HL-60 (cell line): ENCODE measurements at regions not wholly inside any gene's neighbourhood (a gene's known extent, or its start where the extent isn't known, plus 50 kb on each side); places are given as distances from the start of the nearest gene placed in this dataset.

Experiments used
- CTCF ChIP-seq: IDR thresholded peaks from one replicate; pipeline ENCODE4 v1.5.1; 2011; ENCODE audit warnings: low read length, control low read depth, inconsistent platforms; ENCODE audit not compliant: insufficient read depth
- GABPA ChIP-seq: IDR thresholded peaks from 2 replicates; pipeline ENCODE4 v1.6.1; 2012; ENCODE audit warnings: low read depth
- POLR2AphosphoS5 ChIP-seq: IDR thresholded peaks from 2 replicates; pipeline ENCODE4 v1.6.1; 2012; ENCODE audit warnings: low read depth
- SPI1 ChIP-seq: IDR thresholded peaks from 2 replicates; pipeline ENCODE4 v1.6.1; 2012; ENCODE audit warnings: low read depth, mild to moderate bottlenecking, borderline replicate concordance
- TF ChIP-seq, protein P1 (sequence below): IDR thresholded peaks from 2 replicates; pipeline ENCODE4 v1.6.1; 2012; ENCODE audit warnings: low read depth; ENCODE audit not compliant: insufficient replicate concordance

DNA sequence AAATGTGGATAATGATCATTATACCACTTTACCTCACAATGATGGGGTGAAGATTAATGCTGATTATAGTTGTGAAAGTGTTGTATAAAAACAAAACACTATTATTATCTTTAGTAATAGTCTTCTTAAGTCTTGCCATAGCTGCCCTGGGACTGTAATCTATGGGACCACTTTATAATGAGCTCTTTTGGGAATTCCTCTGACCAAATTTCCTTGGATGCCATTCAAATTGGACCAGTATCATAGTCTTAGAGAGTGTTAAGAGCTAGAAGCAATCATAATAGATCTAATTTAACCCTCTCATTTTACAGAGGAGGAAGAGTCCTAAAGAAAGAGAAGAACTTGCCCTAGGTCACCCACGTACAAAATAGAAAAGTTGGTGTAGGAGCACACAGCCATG is 457.7 kb upstream of the SLC14A2 start:
- TF ChIP-seq, protein P1, sequence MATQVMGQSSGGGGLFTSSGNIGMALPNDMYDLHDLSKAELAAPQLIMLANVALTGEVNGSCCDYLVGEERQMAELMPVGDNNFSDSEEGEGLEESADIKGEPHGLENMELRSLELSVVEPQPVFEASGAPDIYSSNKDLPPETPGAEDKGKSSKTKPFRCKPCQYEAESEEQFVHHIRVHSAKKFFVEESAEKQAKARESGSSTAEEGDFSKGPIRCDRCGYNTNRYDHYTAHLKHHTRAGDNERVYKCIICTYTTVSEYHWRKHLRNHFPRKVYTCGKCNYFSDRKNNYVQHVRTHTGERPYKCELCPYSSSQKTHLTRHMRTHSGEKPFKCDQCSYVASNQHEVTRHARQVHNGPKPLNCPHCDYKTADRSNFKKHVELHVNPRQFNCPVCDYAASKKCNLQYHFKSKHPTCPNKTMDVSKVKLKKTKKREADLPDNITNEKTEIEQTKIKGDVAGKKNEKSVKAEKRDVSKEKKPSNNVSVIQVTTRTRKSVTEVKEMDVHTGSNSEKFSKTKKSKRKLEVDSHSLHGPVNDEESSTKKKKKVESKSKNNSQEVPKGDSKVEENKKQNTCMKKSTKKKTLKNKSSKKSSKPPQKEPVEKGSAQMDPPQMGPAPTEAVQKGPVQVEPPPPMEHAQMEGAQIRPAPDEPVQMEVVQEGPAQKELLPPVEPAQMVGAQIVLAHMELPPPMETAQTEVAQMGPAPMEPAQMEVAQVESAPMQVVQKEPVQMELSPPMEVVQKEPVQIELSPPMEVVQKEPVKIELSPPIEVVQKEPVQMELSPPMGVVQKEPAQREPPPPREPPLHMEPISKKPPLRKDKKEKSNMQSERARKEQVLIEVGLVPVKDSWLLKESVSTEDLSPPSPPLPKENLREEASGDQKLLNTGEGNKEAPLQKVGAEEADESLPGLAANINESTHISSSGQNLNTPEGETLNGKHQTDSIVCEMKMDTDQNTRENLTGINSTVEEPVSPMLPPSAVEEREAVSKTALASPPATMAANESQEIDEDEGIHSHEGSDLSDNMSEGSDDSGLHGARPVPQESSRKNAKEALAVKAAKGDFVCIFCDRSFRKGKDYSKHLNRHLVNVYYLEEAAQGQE: no peak
- TF ChIP-seq CTCF (no peak), POLR2AphosphoS5 (no peak), GABPA (no peak), SPI1 (no peak)
